Transverse colon (tissue), 4 donors: ENCODE measurements at regions not wholly inside any gene's neighbourhood (a gene's known extent, or its start where the extent isn't known, plus 50 kb on each side); places are given as distances from the start of the nearest gene placed in this dataset.

Experiments
- EP300 ChIP-seq: sonication (generic); formaldehyde crosslinking; IDR thresholded peaks from one replicate; pipeline ENCODE4 v1.6.1; 2017; ENCODE audit warnings: antibody characterized with exemption, low read depth
- POLR2A ChIP-seq: fragments of 450-650 bp; IDR thresholded peaks from one replicate; pipeline ENCODE4 v1.6.1; 2016; ENCODE audit warnings: antibody characterized with exemption, mild to moderate bottlenecking, moderate library complexity
- POLR2AphosphoS5 ChIP-seq, 3 donors: sonication (generic); formaldehyde crosslinking; IDR thresholded peaks; one replicate each; pipeline ENCODE4 v1.6.1; 2016; ENCODE audit warnings: antibody characterized with exemption in 3 of 3
- TF ChIP-seq, protein P1 (sequence below), 5 experiments: fragments of 200-600 bp in 3 of 5; fragments of 450-650 bp in 2 of 5; sonication (generic) in 3 of 5; IDR thresholded peaks; 1 replicate in 2 of 5; 2 replicates in 3 of 5; pipeline ENCODE4 v1.5.1; 2016 to 2017; ENCODE audit warnings: antibody characterized with exemption in 5 of 5, inconsistent platforms in 3 of 5, mild to moderate bottlenecking in 2 of 5, moderate library complexity in 1 of 5

DNA sequence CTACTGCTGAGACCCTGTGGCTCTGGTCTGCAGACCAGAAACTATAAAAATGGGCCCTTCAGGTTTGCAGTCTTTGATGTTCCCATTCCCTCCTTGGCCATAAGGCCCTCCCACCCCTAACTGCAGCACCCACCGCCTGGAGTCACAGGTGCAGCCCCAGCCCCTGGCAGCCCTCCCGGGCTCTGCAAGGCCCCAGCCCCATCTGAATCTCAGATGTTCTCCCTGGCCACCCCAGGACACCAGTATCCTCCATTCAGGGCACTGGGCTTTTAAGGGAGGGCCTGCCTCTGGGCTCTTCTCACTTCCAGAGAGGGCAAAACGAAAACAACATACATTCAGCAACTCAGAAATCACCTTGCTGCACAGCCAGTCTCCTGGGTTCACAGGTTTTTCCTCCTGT, 107.7 kb upstream of the RET start:
- TF ChIP-seq EP300: no peak
- TF ChIP-seq, protein P1, sequence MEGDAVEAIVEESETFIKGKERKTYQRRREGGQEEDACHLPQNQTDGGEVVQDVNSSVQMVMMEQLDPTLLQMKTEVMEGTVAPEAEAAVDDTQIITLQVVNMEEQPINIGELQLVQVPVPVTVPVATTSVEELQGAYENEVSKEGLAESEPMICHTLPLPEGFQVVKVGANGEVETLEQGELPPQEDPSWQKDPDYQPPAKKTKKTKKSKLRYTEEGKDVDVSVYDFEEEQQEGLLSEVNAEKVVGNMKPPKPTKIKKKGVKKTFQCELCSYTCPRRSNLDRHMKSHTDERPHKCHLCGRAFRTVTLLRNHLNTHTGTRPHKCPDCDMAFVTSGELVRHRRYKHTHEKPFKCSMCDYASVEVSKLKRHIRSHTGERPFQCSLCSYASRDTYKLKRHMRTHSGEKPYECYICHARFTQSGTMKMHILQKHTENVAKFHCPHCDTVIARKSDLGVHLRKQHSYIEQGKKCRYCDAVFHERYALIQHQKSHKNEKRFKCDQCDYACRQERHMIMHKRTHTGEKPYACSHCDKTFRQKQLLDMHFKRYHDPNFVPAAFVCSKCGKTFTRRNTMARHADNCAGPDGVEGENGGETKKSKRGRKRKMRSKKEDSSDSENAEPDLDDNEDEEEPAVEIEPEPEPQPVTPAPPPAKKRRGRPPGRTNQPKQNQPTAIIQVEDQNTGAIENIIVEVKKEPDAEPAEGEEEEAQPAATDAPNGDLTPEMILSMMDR (IDR thresholded peaks at IDR 0.05): no peak
- TF ChIP-seq POLR2AphosphoS5 (IDR thresholded peaks at IDR 0.05): no peak
- TF ChIP-seq POLR2A: no peak
